ENCODE measurements at regions not wholly inside any gene's neighbourhood (a gene's known extent, or its start where the extent isn't known, plus 50 kb on each side); places are given as distances from the start of the nearest gene placed in this dataset.

DNA sequence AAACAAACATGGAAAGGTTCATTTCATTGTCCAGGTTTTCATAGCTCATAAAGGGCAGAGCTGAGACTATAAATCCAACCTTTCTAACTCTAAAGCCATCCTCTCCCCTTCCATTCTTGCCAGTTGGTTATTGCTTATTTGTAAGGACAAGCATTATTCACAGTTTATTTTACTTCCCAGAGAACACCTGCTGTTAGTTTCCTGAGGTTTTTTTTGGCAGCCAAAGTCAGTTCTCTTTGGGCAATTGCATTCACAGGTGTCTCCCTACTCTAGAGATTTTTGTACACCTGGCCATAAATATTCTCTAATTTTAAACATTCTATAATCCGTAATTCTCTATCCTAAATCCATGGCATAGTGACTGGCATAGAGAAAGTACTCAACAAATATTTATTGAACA is 87.3 kb upstream of the SPHKAP start:
- TF ChIP-seq, protein P1, sequence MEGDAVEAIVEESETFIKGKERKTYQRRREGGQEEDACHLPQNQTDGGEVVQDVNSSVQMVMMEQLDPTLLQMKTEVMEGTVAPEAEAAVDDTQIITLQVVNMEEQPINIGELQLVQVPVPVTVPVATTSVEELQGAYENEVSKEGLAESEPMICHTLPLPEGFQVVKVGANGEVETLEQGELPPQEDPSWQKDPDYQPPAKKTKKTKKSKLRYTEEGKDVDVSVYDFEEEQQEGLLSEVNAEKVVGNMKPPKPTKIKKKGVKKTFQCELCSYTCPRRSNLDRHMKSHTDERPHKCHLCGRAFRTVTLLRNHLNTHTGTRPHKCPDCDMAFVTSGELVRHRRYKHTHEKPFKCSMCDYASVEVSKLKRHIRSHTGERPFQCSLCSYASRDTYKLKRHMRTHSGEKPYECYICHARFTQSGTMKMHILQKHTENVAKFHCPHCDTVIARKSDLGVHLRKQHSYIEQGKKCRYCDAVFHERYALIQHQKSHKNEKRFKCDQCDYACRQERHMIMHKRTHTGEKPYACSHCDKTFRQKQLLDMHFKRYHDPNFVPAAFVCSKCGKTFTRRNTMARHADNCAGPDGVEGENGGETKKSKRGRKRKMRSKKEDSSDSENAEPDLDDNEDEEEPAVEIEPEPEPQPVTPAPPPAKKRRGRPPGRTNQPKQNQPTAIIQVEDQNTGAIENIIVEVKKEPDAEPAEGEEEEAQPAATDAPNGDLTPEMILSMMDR (IDR thresholded peaks at IDR 0.05; ENCODE audit: low read depth, low read length), result no peak
- no peaks in the 10 kb centered on the region for H3K27me3 ChIP-seq (ENCODE audit: control insufficient read depth, insufficient read depth, low read length)
- no peak for DNase-seq (ENCODE audit: low read depth, low spot score)
- H3K4me3 ChIP-seq (ENCODE audit: low read depth, low read length), result no peak overlapping the region
- H3K27ac ChIP-seq (ENCODE audit: low read depth, low read length), result no peak overlapping the region
- ChIA-PET CTCF (no interaction called here), POLR2A (no interaction called here)
- peaks cover 7% of the 10 kb centered on the region for H3K9me3 ChIP-seq (ENCODE audit: control insufficient read depth, insufficient read depth, low read length)

- H3K9me3 ChIP-seq (ENCODE audit: control insufficient read depth, insufficient read depth, low read length), result peaks cover 7% of the 10 kb centered on the region
- H3K4me3 ChIP-seq (ENCODE audit: low read depth, low read length), result no peak overlapping the region
- TF ChIP-seq, protein P1 (IDR thresholded peaks at IDR 0.05; ENCODE audit: low read depth, low read length), result no peak
- no peaks in the 10 kb centered on the region for H3K27me3 ChIP-seq (ENCODE audit: control insufficient read depth, insufficient read depth, low read length)
- no peak overlapping the region for H3K27ac ChIP-seq (ENCODE audit: low read depth, low read length)
- ChIA-PET CTCF (no interaction called here), POLR2A (no interaction called here)
- DNase-seq (ENCODE audit: low read depth, low spot score), result no peak
Observed at GRCh38 chr2:228268301-228268700, 86.8 kb upstream of the SPHKAP start.

DNA sequence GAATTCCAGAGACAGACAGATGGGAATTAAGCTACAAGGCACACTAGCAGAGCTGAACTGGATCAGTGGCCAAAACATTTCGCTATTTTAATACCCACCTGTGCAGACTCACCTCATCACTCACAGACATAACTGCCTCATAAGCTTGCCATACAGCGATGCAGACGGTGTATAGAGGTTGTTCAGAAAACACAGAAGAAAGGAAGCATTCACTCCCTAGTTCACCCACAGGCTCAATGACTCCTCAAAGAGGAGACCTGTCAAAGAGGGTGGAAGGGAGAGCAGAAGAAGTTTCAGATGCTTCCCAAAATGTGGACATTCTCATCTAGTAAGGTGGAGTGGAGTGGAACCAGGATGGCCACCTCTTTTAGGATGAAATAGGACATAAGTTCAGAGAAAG is 81.7 kb upstream of the SPHKAP start:
- POLR2A ChIA-PET, result no interaction called here
- Histone ChIP-seq H3K27ac (ENCODE audit: low read depth, low read length) (no peak overlapping the region), H3K27me3 (ENCODE audit: control insufficient read depth, insufficient read depth, low read length) (no peaks in the 10 kb centered on the region), H3K4me3 (ENCODE audit: low read depth, low read length) (no peak overlapping the region), H3K9me3 (ENCODE audit: control insufficient read depth, insufficient read depth, low read length) (peaks cover 3% of the 10 kb centered on the region)
- TF ChIP-seq, protein P1 (IDR thresholded peaks at IDR 0.05; ENCODE audit: low read depth, low read length), result no peak
- DNase-seq (ENCODE audit: low read depth, low spot score), result no peak
- CTCF ChIA-PET, result no interaction called here

DNA sequence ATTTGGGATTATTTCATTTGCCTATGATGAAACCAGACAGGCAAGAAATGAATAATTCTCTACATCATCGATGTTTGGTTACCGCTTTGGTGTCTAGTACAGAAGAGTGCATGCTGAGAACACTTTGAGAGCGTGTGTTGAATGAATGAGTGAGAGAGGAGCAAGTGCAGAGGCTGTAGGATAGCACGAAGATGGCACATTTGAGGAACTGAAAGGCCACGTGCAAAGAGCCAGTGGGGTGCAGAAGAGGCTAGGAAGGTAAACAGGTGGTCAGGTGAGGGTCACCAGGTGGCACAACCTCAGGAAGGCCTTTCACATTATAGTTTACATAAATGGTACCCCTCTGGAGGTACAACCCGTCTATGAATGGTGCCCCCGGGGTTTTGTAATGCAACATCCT is 80.1 kb upstream of the SPHKAP start:
- Histone ChIP-seq H3K27me3 (ENCODE audit: control insufficient read depth, insufficient read depth, low read length) (no peaks in the 10 kb centered on the region), H3K4me3 (ENCODE audit: low read depth, low read length) (no peak overlapping the region), H3K27ac (ENCODE audit: low read depth, low read length) (no peak overlapping the region), H3K9me3 (ENCODE audit: control insufficient read depth, insufficient read depth, low read length) (peaks cover 3% of the 10 kb centered on the region)
- POLR2A ChIA-PET, result no interaction called here
- no peak for DNase-seq (ENCODE audit: low read depth, low spot score)
- CTCF ChIA-PET, result no interaction called here
- TF ChIP-seq, protein P1 (IDR thresholded peaks at IDR 0.05; ENCODE audit: low read depth, low read length), result no peak

- Histone ChIP-seq H3K27ac (ENCODE audit: low read depth, low read length) (no peak overlapping the region), H3K9me3 (ENCODE audit: control insufficient read depth, insufficient read depth, low read length) (peaks cover 11% of the 10 kb centered on the region), H3K4me3 (ENCODE audit: low read depth, low read length) (no peak overlapping the region), H3K27me3 (ENCODE audit: control insufficient read depth, insufficient read depth, low read length) (no peaks in the 10 kb centered on the region)
- TF ChIP-seq, protein P1 (IDR thresholded peaks at IDR 0.05; ENCODE audit: low read depth, low read length), result no peak
- DNase-seq (ENCODE audit: low read depth, low spot score), result no peak
- ChIA-PET CTCF (no interaction called here), POLR2A (no interaction called here)
Observed at GRCh38 chr2:228257379-228257778, 75.9 kb upstream of the SPHKAP start.

Measured in AG04450 (cell line).